Pancreas (tissue), 10 donors: ENCODE measurements at regions not wholly inside any gene's neighbourhood (a gene's known extent, or its start where the extent isn't known, plus 50 kb on each side); places are given as distances from the start of the nearest gene placed in this dataset.
A peak's percentile ranks its signal among the peaks of the same experiment; 100 is the strongest.

ENCODE experiments used
- ATAC-seq, 4 donors: fragments of 200-7000 bp; cut with Tn5 transposase; one replicate each; pipeline versions ENCODE4 v1.8.0 to v1.9.1; 2020; ENCODE audit warnings: mild to moderate bottlenecking in 4 of 4, moderate library complexity in 4 of 4
- DNase-seq, 6 donors: peaks; one replicate each; pipeline ENCODE4 v3.0.0-alpha.2; 2020
- FAIRE-seq: peaks from 2 replicates; lab custom pipeline; 2012; peaks lifted over from hg19 to GRCh38; lab: Jason Lieb, UNC
- H3K27ac ChIP-seq, 4 donors: fragments of 200-600 bp; sonication (generic); 1 replicate in 3 of 4; 2 replicates in 1 of 4; pipeline versions ENCODE4 v1.5.0 to v1.8.0; 2020
- H3K27me3 ChIP-seq, 4 donors: fragments of 200-600 bp; one replicate each; pipeline ENCODE4 v1.8.0; 2021
- H3K36me3 ChIP-seq, 3 donors: fragments of 200-600 bp; sonication (generic) in 1 of 3; one replicate each; pipeline versions ENCODE4 v1.5.0 to v1.8.0; 2020 to 2021
- H3K4me1 ChIP-seq, 3 donors: fragments of 200-600 bp; one replicate each; pipeline ENCODE4 v1.8.0; 2021
- H3K4me3 ChIP-seq, 4 donors: fragments of 200-600 bp; sonication (generic) in 2 of 4; one replicate each; pipeline versions ENCODE4 v1.5.0 to v1.8.0; 2020 to 2021
- H3K9me3 ChIP-seq, 4 donors: fragments of 200-600 bp; one replicate each; pipeline ENCODE4 v1.8.0; 2021
- WGBS, 2 donors: extraction: QIAGEN DNeasy Blood & Tissue Kit; methylation state at CpG; one replicate each; pipeline ENCODE4 v1.1.7; 2013; 5-methylcytosine and 5-hydroxymethylcytosine counted together
- intact Hi-C, 3 donors: fragments of 100-400 bp; cut with DNase I; formaldehyde crosslinking; loops; one replicate each; pipeline versions ENCODE4 v1.11.1 to v1.14.2; 2022
- TF ChIP-seq, protein P1 (sequence below), 4 donors: fragments of 200-600 bp; sonication (generic) in 3 of 4; IDR thresholded peaks; one replicate each; pipeline versions ENCODE4 v1.5.0 to v1.8.0; 2021; ENCODE audit warnings: antibody characterized with exemption in 4 of 4
- donor health status: healthy with polysubstance abuse.
- donor health status: DM: no; HTN: no; CAD: no; lungs with moderate emphysema.
- donor health status: DM: no; HTN: no; CAD: no.
- donor health status: control.
- donor health status: control.
- donor health status: Bipolar disorder and iron deficiency.
- donor health status: DM: yes; HTN: yes; CAD: no.
- donor health status: DM: no; HTN: no; CAD: no.
- donor health status: DM: no; HTN: no; CAD: no.
- donor health status: DM: yes; HTN: yes; CAD: no.

DNA sequence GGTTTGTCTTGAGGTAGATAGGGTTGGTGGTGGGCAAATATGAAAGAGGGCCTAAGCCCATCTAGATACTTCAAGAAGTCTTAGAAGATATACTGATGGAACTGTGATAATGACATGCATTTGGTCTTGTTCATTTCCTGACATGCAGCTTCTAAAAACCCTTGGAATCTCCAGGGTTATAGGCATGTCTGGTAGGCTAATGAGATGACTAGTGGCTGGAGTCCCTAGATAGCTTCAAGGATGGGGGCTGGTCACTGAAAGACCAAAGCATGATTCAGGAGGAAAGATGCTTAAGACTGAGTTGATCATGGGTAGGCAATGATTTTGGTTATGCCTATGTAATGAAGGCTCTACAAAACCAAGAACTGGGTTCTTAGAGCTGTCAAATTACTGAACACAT, 217.9 kb upstream of the MOCS1 start:
- H3K4me1 ChIP-seq = no peaks in the 10 kb centered on the region
- H3K36me3 ChIP-seq = no peaks in the 10 kb centered on the region
- H3K27me3 ChIP-seq = no peaks in the 10 kb centered on the region
- FAIRE-seq = no peak
- no peak overlapping the region for H3K4me3 ChIP-seq
- H3K27ac ChIP-seq = no peak overlapping the region
- no peaks in the 10 kb centered on the region for H3K9me3 ChIP-seq
- TF ChIP-seq, protein P1, sequence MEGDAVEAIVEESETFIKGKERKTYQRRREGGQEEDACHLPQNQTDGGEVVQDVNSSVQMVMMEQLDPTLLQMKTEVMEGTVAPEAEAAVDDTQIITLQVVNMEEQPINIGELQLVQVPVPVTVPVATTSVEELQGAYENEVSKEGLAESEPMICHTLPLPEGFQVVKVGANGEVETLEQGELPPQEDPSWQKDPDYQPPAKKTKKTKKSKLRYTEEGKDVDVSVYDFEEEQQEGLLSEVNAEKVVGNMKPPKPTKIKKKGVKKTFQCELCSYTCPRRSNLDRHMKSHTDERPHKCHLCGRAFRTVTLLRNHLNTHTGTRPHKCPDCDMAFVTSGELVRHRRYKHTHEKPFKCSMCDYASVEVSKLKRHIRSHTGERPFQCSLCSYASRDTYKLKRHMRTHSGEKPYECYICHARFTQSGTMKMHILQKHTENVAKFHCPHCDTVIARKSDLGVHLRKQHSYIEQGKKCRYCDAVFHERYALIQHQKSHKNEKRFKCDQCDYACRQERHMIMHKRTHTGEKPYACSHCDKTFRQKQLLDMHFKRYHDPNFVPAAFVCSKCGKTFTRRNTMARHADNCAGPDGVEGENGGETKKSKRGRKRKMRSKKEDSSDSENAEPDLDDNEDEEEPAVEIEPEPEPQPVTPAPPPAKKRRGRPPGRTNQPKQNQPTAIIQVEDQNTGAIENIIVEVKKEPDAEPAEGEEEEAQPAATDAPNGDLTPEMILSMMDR (IDR thresholded peaks at IDR 0.05) = no peak
- no peak for ATAC-seq
- DNase-seq = no peak
- intact Hi-C loops = no loop called here

DNA sequence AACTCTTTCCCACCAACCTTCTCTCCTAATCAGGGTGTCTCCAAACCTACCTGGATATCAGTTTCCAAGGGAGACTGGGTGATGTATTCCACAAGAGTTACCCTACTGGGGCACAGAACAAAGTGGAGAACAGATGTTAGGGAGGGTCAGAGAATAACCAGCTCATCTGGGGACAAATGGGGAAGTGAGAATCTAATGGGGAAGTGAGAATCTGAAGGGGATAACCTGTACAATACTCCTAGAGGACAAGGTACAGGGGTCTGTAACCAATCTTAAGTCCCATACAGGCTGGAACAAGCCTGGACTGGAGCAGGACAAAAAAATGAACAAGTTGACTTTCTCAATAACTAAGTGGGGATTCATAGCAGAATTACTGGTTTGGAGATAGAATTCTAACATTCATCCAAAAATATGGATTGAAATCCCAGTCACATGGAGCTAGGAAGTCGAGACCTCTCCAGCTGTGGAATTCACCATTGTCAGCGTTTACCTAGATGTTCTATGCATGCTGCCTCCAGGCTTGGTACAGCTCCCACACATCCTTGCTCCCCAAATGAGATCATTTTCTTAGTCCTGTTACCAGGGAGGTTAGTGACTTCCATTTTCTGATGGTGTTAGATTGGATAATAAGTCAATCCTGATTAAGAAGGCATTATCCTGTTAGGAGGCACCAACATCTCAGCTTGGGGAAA, 214.8 kb upstream of the MOCS1 start:
- Histone ChIP-seq H3K4me3 (no peak overlapping the region), H3K4me1 (no peaks in the 10 kb centered on the region), H3K9me3 (no peaks in the 10 kb centered on the region), H3K27ac (no peak overlapping the region), H3K27me3 (no peaks in the 10 kb centered on the region), H3K36me3 (no peaks in the 10 kb centered on the region)
- WGBS, 2 donors = 87 to 91% methylated on average over 2 of the region's 2 CpGs
- DNase-seq (no peak), ATAC-seq (no peak), FAIRE-seq (no peak)
- TF ChIP-seq, protein P1 (IDR thresholded peaks at IDR 0.05) = no peak
- intact Hi-C loops = no loop called here

DNA sequence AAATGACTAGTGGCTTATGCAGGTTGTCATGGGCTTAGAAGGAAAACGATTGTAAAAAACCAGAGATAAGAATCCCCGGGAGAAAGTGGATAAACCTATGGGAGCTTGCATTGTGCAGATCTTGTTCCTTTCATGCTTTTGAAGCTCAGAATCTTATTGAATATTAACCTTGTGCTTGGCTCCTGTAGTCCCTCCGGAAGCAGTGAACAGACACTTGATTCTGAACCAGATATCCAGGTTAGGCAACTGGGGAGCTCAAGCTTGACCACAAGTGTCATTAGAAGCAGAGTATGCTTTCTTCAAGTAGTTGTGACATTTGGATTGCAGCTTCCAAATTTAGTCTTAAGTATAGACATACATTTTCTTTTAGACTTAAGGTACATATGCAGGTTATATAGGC, 212.6 kb upstream of the MOCS1 start:
- intact Hi-C loops = no loop called here
- no peak for ATAC-seq
- FAIRE-seq = no peak
- Histone ChIP-seq H3K4me1 (no peaks in the 10 kb centered on the region), H3K27me3 (no peaks in the 10 kb centered on the region), H3K27ac (no peak overlapping the region), H3K9me3 (no peaks in the 10 kb centered on the region), H3K36me3 (no peaks in the 10 kb centered on the region), H3K4me3 (no peak overlapping the region)
- WGBS, 2 donors = 42 to 46% methylated on average over 3 of the region's 3 CpGs
- no peak for DNase-seq
- TF ChIP-seq, protein P1 (IDR thresholded peaks at IDR 0.05) = no peak

DNA sequence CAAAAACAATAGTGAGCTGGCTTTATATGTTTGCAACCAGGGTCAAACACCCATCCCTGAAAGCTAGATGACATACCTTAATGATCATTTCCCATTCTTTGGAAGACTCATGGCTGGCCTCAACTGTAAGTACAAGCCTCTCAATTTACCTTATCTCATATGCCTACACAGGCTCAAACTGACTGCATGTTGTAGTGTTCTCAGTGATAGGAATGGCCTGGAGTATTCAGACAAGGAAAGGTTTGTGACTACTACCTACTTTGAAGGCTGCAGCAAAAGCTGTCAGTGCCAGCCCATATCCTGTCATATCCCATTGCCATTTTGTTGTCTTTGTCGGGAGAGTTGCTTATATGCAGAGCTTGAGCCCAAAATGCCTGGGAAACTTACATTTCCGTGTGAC, 205.2 kb upstream of the MOCS1 start:
- FAIRE-seq = no peak
- Histone ChIP-seq H3K36me3 (no peaks in the 10 kb centered on the region), H3K4me1 (peaks cover 9 to 16% (median 14%) of the 10 kb centered on the region in 3 donors), H3K27ac (no peak overlapping the region), H3K4me3 (no peak overlapping the region), H3K27me3 (no peaks in the 10 kb centered on the region), H3K9me3 (no peaks in the 10 kb centered on the region)
- DNase-seq = no peak
- TF ChIP-seq, protein P1 (IDR thresholded peaks at IDR 0.05) = no peak
- WGBS, 2 donors = 93 to 98% methylated on average over 2 of the region's 2 CpGs
- ATAC-seq = no peak
- intact Hi-C loops = no loop called here

DNA sequence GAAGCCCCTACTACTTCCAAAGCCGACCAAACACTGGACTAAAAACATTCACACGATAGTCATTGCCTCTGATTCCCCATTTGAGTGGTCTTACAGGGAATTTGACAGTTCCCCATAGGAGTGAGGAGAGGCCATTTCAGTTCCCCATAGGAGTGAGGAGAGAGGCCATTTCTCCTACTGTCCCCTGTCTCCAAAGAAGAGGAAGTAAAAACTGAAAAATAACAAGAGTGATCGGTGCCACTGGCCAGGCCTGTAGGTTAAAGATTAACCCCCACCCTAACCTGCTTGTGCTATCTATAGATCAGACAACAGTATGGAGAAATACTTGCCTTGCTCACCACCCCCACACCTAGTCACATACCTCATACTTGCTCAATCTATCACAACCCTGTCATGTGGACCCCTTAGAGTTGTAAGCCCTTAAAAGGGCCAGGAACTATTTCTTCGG, 204.0 kb upstream of the MOCS1 start:
- H3K27ac ChIP-seq = peak overlapping the region; percentile 6 to 77 (median 52)
- peak in 4 of 6 donors; percentile 39 to 80 (median 60) for DNase-seq
- no peaks in the 10 kb centered on the region for H3K27me3 ChIP-seq
- H3K36me3 ChIP-seq = no peaks in the 10 kb centered on the region
- H3K4me3 ChIP-seq = no peak overlapping the region
- TF ChIP-seq, protein P1 (IDR thresholded peaks at IDR 0.05) = no peak
- H3K4me1 ChIP-seq = peaks cover 9 to 16% (median 14%) of the 10 kb centered on the region in 3 donors
- FAIRE-seq = no peak
- H3K9me3 ChIP-seq = no peaks in the 10 kb centered on the region
- intact Hi-C loops = no loop called here
- peak; percentile 82 to 92 (median 90) for ATAC-seq
- 42% methylated on average over 4 of the region's 4 CpGs for WGBS, 2 donors
